ENCODE measurements at regions not wholly inside any gene's neighbourhood (a gene's known extent, or its start where the extent isn't known, plus 50 kb on each side); places are given as distances from the start of the nearest gene placed in this dataset.

- no peak for DNase-seq
These were observed 102.8 kb upstream of the MAP2 start for GRCh38 chr2:209321076-209321475.

GRCh38 chr2:209321581-209321980 lies 102.3 kb upstream of the MAP2 start:
- DNase-seq = no peak

- DNase-seq = no peak
These were observed 101.8 kb upstream of the MAP2 start for GRCh38 chr2:209322041-209322440.

DNA sequence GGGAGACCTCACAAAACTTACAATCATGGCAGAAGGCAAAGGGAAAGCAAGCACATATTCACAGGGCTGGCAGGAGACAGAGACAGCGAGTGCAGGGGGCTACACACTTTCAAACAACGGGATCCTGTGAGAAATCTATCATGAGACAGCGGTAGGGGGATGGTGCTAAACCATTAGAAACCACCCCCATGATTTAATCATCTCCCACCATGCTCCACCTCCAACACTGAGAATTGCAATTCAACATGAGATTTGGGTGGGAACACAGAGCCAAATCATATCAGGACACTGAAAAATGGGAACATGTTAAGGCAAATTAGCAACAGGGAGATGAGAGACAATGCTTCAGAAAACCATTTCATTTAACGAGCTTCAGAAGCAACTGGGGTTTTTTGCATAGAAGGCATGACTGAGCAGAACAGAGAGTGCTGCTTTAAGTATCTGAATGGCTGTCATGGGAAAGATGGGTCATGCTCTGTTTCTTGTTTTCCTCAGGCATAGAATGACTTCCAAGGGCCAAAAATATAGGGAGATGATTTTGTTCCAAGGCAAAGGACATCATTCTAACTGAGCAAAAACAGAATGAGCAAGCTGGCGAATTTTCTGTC lies 100.8 kb upstream of the MAP2 start:
- no peak for DNase-seq

GRCh38 chr2:209323738-209324137 lies 100.1 kb upstream of the MAP2 start:
- no peak for DNase-seq

- DNase-seq = no peak
These were observed 99.6 kb upstream of the MAP2 start for GRCh38 chr2:209324281-209324680.

DNA sequence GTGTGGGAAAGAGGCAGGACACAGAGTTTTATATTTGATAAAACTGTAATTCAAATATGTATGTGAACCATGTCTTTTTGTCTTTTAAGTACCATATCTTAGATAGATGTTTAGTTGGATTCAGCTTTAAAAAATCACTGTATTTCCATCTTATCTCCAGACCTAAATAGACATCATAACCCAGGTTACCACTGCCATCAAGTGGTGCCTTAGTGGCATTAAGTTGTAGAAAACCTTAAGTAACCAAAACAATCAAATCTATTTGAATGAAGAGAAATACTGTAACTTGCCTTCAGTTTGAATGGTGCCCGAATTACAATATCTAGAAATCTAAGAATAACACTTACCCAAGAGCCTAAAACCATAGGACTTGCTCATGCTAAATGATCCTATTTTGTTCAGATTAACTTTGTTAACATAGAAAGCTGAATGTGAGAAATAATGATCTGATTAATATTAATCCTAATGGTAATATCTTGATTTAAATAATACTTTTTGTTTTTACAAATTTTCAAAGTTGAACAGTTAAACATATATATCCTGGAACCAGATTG lies 92.5 kb upstream of the MAP2 start:
- no peak for DNase-seq

GRCh38 chr2:209334188-209335017 lies 89.4 kb upstream of the MAP2 start:
- peak; percentile 36 for DNase-seq

DNA sequence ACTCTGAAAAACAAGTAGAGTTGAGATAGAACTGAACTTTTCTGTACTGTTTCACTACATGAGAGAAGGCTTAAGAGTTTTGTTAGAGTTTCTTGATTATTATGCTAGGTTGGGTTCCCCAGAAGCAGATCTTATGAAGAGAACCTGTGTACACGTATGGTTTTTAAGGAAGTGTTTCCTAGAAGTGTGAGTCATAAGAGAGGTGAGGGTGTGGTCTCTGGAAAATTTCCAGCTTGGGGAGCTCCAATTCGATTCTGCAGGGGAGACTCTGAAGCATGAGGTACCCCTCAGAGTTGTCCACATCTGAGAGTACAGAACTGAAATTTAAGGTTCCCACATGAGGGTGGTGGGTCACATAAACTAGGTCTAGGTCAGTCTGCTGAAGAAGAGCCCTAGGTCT lies 83.3 kb upstream of the MAP2 start:
- no peak for DNase-seq

DNA sequence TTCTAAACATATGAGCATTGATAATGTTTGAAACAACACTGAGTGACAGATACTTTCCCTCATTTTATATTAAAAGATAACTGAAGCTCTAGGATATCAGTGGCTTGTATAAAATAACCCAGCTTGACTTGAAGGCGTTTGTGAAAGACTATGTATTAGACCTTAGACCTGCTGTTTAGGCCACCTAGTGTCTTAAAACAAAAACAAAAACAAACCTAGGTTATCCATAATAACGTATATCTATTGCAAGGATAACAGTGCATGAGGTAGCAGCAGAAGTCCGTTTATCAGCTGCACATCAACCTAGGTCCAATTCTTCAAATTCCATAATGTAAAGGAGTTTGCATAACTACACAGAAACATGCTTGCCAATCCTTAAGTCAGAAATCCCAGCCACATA lies 79.5 kb upstream of the MAP2 start:
- no peak for DNase-seq

- no peak for DNase-seq
These were observed 75.4 kb upstream of the MAP2 start for GRCh38 chr2:209348433-209348832.

DNA sequence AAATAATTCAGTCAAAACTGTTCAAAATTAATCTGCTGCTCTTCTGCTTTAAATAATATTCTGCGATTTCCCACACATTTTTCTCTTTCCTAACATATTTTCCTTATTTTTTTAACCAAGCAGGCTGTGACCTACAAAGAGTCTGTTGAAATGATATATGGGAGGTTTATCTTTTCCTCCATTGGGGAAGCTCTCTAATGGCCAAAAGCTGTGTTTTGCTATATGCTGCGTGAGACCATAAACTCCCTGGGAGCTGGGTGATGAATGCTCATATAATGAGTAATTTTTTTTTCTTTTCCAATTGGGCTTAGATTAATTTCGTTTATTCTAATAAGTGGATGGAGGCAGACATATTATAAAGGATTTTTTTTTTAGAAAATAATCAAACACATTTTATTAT lies 72.2 kb upstream of the MAP2 start:
- no peak for DNase-seq

- DNase-seq = no peak
These were observed 64.9 kb upstream of the MAP2 start for GRCh38 chr2:209358992-209359391.

GRCh38 chr2:209367075-209367747 lies 56.6 kb upstream of the MAP2 start:
- DNase-seq = no peak

GRCh38 chr2:209368406-209368805 lies 55.4 kb upstream of the MAP2 start:
- no peak for DNase-seq

GRCh38 chr2:209368914-209369313 lies 54.9 kb upstream of the MAP2 start:
- no peak for DNase-seq

DNA sequence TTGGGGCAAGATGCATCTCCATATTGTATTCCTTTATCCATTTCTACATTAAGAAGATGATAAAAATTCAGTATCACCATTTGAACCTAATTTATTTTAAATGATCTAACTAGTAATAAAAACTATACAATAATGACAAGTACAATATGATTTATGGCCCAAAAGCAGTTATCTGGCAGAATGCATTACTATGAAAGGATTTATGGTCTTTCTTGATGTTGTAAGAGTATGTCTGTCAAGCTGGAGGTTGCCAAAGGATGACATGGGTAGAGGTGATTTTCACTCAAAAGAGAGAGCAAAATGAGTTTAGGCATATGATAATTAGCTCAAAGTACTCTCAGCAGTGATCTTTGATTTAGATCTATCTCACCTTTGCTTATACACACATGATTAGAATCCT lies 54.2 kb upstream of the MAP2 start:
- no peak for DNase-seq

DNA sequence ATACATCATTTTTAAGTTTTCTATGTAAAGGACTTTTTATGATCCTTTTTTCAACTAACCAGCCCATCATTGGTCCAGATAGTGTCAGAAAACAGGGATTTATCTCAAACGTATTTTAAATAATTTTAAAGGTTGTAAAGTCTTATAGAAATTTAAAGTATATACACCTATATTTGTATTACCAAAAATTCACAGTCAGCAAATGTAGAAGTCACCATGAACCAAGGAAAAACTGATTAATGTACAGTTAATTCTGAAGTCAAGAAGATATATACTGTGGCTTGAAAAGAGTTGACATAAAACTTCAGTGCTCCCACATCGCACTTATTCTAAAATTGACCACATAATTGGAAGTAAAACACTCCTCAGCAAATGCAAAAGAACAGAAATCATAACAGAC lies 52.4 kb upstream of the MAP2 start:
- DNase-seq = no peak
